GM23338 (cell line): ENCODE measurements at regions not wholly inside any gene's neighbourhood (a gene's known extent, or its start where the extent isn't known, plus 50 kb on each side); places are given as distances from the start of the nearest gene placed in this dataset.

Experiments used
- ETS1 ChIP-seq: IDR thresholded peaks from 2 replicates; pipeline ENCODE4 v1.6.1; 2016; ENCODE audit warnings: antibody characterized with exemption
- EZH2 ChIP-seq: fragments of 200-600 bp; sonication (generic); IDR thresholded peaks from one replicate; pipeline ENCODE4 v1.8.0; 2017; ENCODE audit warnings: antibody characterized with exemption, mild to moderate bottlenecking, low read depth; ENCODE audit not compliant: unreplicated experiment
- EZH2phosphoT487 ChIP-seq: fragments of 200-600 bp; sonication (generic); IDR thresholded peaks from one replicate; pipeline ENCODE4 v1.8.1; 2018; ENCODE audit warnings: antibody characterized with exemption; ENCODE audit not compliant: unreplicated experiment
- JUNB ChIP-seq: IDR thresholded peaks from one replicate; pipeline ENCODE4 v1.6.1; 2016; ENCODE audit warnings: antibody characterized with exemption; ENCODE audit not compliant: unreplicated experiment
- POLR2AphosphoS5 ChIP-seq: IDR thresholded peaks from 2 replicates; pipeline ENCODE4 v1.6.1; 2016; ENCODE audit warnings: antibody characterized with exemption, low read depth
- REST ChIP-seq: IDR thresholded peaks from one replicate; pipeline ENCODE4 v1.6.1; 2018; ENCODE audit warnings: antibody characterized with exemption; ENCODE audit not compliant: unreplicated experiment
- STAT1 ChIP-seq: IDR thresholded peaks from one replicate; pipeline ENCODE4 v1.6.1; 2016; ENCODE audit warnings: antibody characterized with exemption; ENCODE audit not compliant: unreplicated experiment
- ZNF331 ChIP-seq: fragments of 250-450 bp; sonication (Bioruptor Pico); IDR thresholded peaks from 2 replicates; pipeline ENCODE4 v1.5.0; 2020; ENCODE audit warnings: low read depth, mild to moderate bottlenecking, moderate library complexity
- ZNF462 ChIP-seq: fragments of 250-450 bp; sonication (Bioruptor Pico); IDR thresholded peaks from 2 replicates; pipeline ENCODE4 v1.5.0; 2020; ENCODE audit warnings: mild to moderate bottlenecking, moderate library complexity

GRCh38 chr5:89697581-89697980 lies 712.0 kb downstream of the CETN3 start (continued):
- TF ChIP-seq ZNF462 (CRISPR knock-in tag) (no peak), REST (no peak), JUNB (no peak), STAT1 (no peak), EZH2 (no peak), ETS1 (no peak), ZNF331 (CRISPR knock-in tag) (no peak), EZH2phosphoT487 (no peak), POLR2AphosphoS5 (no peak)
